ENCODE measurements at regions not wholly inside any gene's neighbourhood (a gene's known extent, or its start where the extent isn't known, plus 50 kb on each side); places are given as distances from the start of the nearest gene placed in this dataset.

- no peak for TF ChIP-seq CTCF (IDR thresholded peaks at IDR 0.05; ENCODE audit: low read depth, low read length)
- no peak for DNase-seq
- H3K9me3 ChIP-seq = no peaks in the 10 kb centered on the region
- H3K4me1 ChIP-seq = no peaks in the 10 kb centered on the region
- H3K27me3 ChIP-seq = no peaks in the 10 kb centered on the region
- no peaks in the 10 kb centered on the region for H3K36me3 ChIP-seq
- no peak overlapping the region for H3K4me3 ChIP-seq (ENCODE audit: low read depth, low read length)
These were observed 384.7 kb downstream of the EDEM1 start for GRCh38 chr3:5572168-5572567.

GRCh38 chr3:5576277-5577011, 388.9 kb downstream of the EDEM1 start:
- Histone ChIP-seq H3K4me3 (ENCODE audit: low read depth, low read length) (no peak overlapping the region), H3K9me3 (no peaks in the 10 kb centered on the region), H3K27me3 (no peaks in the 10 kb centered on the region), H3K36me3 (no peaks in the 10 kb centered on the region), H3K4me1 (no peaks in the 10 kb centered on the region)
- DNase-seq = no peak
- no peak for TF ChIP-seq CTCF (IDR thresholded peaks at IDR 0.05; ENCODE audit: low read depth, low read length)

GRCh38 chr3:5579139-5579602, 391.7 kb downstream of the EDEM1 start:
- Histone ChIP-seq H3K4me3 (ENCODE audit: low read depth, low read length) (no peak overlapping the region), H3K36me3 (no peaks in the 10 kb centered on the region), H3K4me1 (no peaks in the 10 kb centered on the region), H3K27me3 (no peaks in the 10 kb centered on the region), H3K9me3 (no peaks in the 10 kb centered on the region)
- TF ChIP-seq CTCF (IDR thresholded peaks at IDR 0.05; ENCODE audit: low read depth, low read length) = no peak
- DNase-seq = no peak

- Histone ChIP-seq H3K27me3 (no peaks in the 10 kb centered on the region), H3K4me3 (ENCODE audit: low read depth, low read length) (no peak overlapping the region), H3K9me3 (no peaks in the 10 kb centered on the region), H3K4me1 (no peaks in the 10 kb centered on the region), H3K36me3 (no peaks in the 10 kb centered on the region)
- no peak for DNase-seq
- TF ChIP-seq CTCF (IDR thresholded peaks at IDR 0.05; ENCODE audit: low read depth, low read length) = no peak
These were observed 392.4 kb downstream of the EDEM1 start for GRCh38 chr3:5579946-5580345.

GRCh38 chr3:5580826-5581225, 393.3 kb downstream of the EDEM1 start:
- H3K36me3 ChIP-seq = no peaks in the 10 kb centered on the region
- H3K9me3 ChIP-seq = no peaks in the 10 kb centered on the region
- H3K27me3 ChIP-seq = no peaks in the 10 kb centered on the region
- no peaks in the 10 kb centered on the region for H3K4me1 ChIP-seq
- no peak overlapping the region for H3K4me3 ChIP-seq (ENCODE audit: low read depth, low read length)
- DNase-seq = no peak
- no peak for TF ChIP-seq CTCF (IDR thresholded peaks at IDR 0.05; ENCODE audit: low read depth, low read length)

GRCh38 chr3:5581743-5582142, 394.2 kb downstream of the EDEM1 start:
- no peak overlapping the region for H3K4me3 ChIP-seq (ENCODE audit: low read depth, low read length)
- H3K4me1 ChIP-seq = no peaks in the 10 kb centered on the region
- H3K9me3 ChIP-seq = no peaks in the 10 kb centered on the region
- no peak for TF ChIP-seq CTCF (IDR thresholded peaks at IDR 0.05; ENCODE audit: low read depth, low read length)
- no peaks in the 10 kb centered on the region for H3K36me3 ChIP-seq
- DNase-seq = no peak
- H3K27me3 ChIP-seq = no peaks in the 10 kb centered on the region
